H1 (cell line): ENCODE measurements at regions not wholly inside any gene's neighbourhood (a gene's known extent, or its start where the extent isn't known, plus 50 kb on each side); places are given as distances from the start of the nearest gene placed in this dataset.

Experiments
- ASH2L ChIP-seq: fragments of 200-600, 300-600 bp; sonication (generic); IDR thresholded peaks from one replicate; pipeline ENCODE4 v1.7.1; 2017; ENCODE audit warnings: low read length
- BRCA1 ChIP-seq: IDR thresholded peaks from 2 replicates; pipeline ENCODE4 v1.6.1; 2012; ENCODE audit warnings: low read depth, low read length, improper control_type of control experiment
- CTBP2 ChIP-seq: IDR thresholded peaks from 2 replicates; pipeline ENCODE4 v1.7.0; 2011; ENCODE audit warnings: borderline replicate concordance, mild to moderate bottlenecking, moderate library complexity, mixed read lengths, low read length; ENCODE audit not compliant: insufficient read depth, insufficient read length
- HDAC2 ChIP-seq, 2 experiments: fragments of 300-600 bp in 1 of 2; sonication (generic) in 1 of 2; IDR thresholded peaks; 2 replicates each; pipeline ENCODE4 v1.6.1; 2011 to 2012; ENCODE audit warnings: low read depth in 2 of 2, low read length in 2 of 2, mild to moderate bottlenecking in 2 of 2, moderate library complexity in 2 of 2, borderline replicate concordance in 1 of 2, inconsistent platforms in 1 of 2
- PHF8 ChIP-seq: fragments of 200-600 bp; sonication (generic); conservative IDR thresholded peaks from 2 replicates; pipeline ENCODE4 v1.7.1; 2012; ENCODE audit warnings: low read depth, mild to moderate bottlenecking, inconsistent platforms, low read length, moderate library complexity
- POU5F1 ChIP-seq: IDR thresholded peaks from 2 replicates; pipeline ENCODE4 v1.6.1; 2011; ENCODE audit warnings: low read depth, mild to moderate bottlenecking, low read length, moderate library complexity
- RAD21 ChIP-seq, 2 experiments: IDR thresholded peaks in 1 of 2; conservative IDR thresholded peaks in 1 of 2; 2 replicates each; pipeline ENCODE4 v1.6.1; 2011; ENCODE audit warnings: low read depth in 2 of 2, low read length in 2 of 2, improper control_type of control experiment in 1 of 2, inconsistent platforms in 1 of 2, mild to moderate bottlenecking in 1 of 2, moderate library complexity in 1 of 2
- RBBP5 ChIP-seq: IDR thresholded peaks from 2 replicates; pipeline ENCODE4 v1.7.1; 2012; ENCODE audit warnings: low read depth, mild to moderate bottlenecking, inconsistent platforms, low read length, moderate library complexity, borderline replicate concordance
- SUZ12 ChIP-seq: fragments of 200-600 bp; sonication (generic); IDR thresholded peaks from 2 replicates; pipeline ENCODE4 v1.6.1; 2012; ENCODE audit warnings: mild to moderate bottlenecking, inconsistent platforms, low read length, moderate library complexity, mixed read lengths
- TAF1 ChIP-seq: IDR thresholded peaks from 2 replicates; pipeline ENCODE4 v1.6.1; 2011; ENCODE audit warnings: mild to moderate bottlenecking, low read depth, low read length
- ZNF274 ChIP-seq: IDR thresholded peaks from 2 replicates; pipeline ENCODE4 v1.7.0; 2012; ENCODE audit warnings: low read length, borderline replicate concordance; ENCODE audit errors: extremely low read depth
- TF ChIP-seq, protein P1 (sequence below): fragments of 300-600 bp; sonication (generic); IDR thresholded peaks from 2 replicates; pipeline ENCODE4 v1.7.1; 2012; ENCODE audit warnings: low read length, moderate library complexity, mild to moderate bottlenecking, inconsistent platforms; ENCODE audit not compliant: insufficient replicate concordance

DNA sequence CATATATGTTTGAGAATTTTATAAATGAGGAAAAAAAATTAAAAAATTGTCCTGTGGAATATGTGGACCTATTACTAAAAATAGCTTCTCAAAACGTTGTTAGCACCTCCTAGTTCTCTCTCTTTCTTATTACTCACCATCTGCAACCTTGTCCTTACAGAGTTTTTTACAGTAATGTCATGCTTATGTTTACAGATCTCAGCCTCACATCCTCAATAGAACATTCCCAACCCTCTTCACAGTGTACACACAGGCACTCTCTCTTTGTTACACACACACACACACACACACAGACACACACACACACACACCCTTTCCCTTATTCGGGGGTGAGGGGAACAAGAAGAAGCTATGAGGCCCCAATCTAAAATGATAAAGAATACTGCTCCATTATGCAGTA is 197.7 kb downstream of the SLITRK6 start (continued):
- TF ChIP-seq, protein P1, sequence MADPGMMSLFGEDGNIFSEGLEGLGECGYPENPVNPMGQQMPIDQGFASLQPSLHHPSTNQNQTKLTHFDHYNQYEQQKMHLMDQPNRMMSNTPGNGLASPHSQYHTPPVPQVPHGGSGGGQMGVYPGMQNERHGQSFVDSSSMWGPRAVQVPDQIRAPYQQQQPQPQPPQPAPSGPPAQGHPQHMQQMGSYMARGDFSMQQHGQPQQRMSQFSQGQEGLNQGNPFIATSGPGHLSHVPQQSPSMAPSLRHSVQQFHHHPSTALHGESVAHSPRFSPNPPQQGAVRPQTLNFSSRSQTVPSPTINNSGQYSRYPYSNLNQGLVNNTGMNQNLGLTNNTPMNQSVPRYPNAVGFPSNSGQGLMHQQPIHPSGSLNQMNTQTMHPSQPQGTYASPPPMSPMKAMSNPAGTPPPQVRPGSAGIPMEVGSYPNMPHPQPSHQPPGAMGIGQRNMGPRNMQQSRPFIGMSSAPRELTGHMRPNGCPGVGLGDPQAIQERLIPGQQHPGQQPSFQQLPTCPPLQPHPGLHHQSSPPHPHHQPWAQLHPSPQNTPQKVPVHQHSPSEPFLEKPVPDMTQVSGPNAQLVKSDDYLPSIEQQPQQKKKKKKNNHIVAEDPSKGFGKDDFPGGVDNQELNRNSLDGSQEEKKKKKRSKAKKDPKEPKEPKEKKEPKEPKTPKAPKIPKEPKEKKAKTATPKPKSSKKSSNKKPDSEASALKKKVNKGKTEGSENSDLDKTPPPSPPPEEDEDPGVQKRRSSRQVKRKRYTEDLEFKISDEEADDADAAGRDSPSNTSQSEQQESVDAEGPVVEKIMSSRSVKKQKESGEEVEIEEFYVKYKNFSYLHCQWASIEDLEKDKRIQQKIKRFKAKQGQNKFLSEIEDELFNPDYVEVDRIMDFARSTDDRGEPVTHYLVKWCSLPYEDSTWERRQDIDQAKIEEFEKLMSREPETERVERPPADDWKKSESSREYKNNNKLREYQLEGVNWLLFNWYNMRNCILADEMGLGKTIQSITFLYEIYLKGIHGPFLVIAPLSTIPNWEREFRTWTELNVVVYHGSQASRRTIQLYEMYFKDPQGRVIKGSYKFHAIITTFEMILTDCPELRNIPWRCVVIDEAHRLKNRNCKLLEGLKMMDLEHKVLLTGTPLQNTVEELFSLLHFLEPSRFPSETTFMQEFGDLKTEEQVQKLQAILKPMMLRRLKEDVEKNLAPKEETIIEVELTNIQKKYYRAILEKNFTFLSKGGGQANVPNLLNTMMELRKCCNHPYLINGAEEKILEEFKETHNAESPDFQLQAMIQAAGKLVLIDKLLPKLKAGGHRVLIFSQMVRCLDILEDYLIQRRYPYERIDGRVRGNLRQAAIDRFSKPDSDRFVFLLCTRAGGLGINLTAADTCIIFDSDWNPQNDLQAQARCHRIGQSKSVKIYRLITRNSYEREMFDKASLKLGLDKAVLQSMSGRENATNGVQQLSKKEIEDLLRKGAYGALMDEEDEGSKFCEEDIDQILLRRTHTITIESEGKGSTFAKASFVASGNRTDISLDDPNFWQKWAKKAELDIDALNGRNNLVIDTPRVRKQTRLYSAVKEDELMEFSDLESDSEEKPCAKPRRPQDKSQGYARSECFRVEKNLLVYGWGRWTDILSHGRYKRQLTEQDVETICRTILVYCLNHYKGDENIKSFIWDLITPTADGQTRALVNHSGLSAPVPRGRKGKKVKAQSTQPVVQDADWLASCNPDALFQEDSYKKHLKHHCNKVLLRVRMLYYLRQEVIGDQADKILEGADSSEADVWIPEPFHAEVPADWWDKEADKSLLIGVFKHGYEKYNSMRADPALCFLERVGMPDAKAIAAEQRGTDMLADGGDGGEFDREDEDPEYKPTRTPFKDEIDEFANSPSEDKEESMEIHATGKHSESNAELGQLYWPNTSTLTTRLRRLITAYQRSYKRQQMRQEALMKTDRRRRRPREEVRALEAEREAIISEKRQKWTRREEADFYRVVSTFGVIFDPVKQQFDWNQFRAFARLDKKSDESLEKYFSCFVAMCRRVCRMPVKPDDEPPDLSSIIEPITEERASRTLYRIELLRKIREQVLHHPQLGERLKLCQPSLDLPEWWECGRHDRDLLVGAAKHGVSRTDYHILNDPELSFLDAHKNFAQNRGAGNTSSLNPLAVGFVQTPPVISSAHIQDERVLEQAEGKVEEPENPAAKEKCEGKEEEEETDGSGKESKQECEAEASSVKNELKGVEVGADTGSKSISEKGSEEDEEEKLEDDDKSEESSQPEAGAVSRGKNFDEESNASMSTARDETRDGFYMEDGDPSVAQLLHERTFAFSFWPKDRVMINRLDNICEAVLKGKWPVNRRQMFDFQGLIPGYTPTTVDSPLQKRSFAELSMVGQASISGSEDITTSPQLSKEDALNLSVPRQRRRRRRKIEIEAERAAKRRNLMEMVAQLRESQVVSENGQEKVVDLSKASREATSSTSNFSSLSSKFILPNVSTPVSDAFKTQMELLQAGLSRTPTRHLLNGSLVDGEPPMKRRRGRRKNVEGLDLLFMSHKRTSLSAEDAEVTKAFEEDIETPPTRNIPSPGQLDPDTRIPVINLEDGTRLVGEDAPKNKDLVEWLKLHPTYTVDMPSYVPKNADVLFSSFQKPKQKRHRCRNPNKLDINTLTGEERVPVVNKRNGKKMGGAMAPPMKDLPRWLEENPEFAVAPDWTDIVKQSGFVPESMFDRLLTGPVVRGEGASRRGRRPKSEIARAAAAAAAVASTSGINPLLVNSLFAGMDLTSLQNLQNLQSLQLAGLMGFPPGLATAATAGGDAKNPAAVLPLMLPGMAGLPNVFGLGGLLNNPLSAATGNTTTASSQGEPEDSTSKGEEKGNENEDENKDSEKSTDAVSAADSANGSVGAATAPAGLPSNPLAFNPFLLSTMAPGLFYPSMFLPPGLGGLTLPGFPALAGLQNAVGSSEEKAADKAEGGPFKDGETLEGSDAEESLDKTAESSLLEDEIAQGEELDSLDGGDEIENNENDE = no peak
- no peak for TF ChIP-seq SUZ12
- no peak for TF ChIP-seq PHF8
- no peak for TF ChIP-seq HDAC2 (IDR thresholded peaks at IDR 0.05; ENCODE audit: borderline replicate concordance in 1 of 2, low read depth in 2 of 2, low read length in 2 of 2)
- no peak for TF ChIP-seq ZNF274
- no peak for TF ChIP-seq POU5F1
- no peak for TF ChIP-seq RBBP5
- no peak for TF ChIP-seq BRCA1
- no peak for TF ChIP-seq ASH2L
- no peak for TF ChIP-seq RAD21 (IDR thresholded peaks at IDR 0.05 in 1 of 2, conservative IDR thresholded peaks at IDR 0.05 in 1 of 2; ENCODE audit: low read depth in 2 of 2, low read length in 2 of 2)
- no peak for TF ChIP-seq CTBP2
- no peak for TF ChIP-seq TAF1
